HG03064 (cell line): ENCODE measurements at regions not wholly inside any gene's neighbourhood (a gene's known extent, or its start where the extent isn't known, plus 50 kb on each side); places are given as distances from the start of the nearest gene placed in this dataset.
A peak's percentile ranks its signal among the peaks of the same experiment; 100 is the strongest.

ENCODE experiments used
- ATAC-seq: cut with Tn5 transposase; IDR thresholded peaks from one replicate; pipeline ENCODE4 v1.9.1; 2021; ENCODE audit warnings: low read depth; ENCODE audit not compliant: unreplicated experiment

DNA sequence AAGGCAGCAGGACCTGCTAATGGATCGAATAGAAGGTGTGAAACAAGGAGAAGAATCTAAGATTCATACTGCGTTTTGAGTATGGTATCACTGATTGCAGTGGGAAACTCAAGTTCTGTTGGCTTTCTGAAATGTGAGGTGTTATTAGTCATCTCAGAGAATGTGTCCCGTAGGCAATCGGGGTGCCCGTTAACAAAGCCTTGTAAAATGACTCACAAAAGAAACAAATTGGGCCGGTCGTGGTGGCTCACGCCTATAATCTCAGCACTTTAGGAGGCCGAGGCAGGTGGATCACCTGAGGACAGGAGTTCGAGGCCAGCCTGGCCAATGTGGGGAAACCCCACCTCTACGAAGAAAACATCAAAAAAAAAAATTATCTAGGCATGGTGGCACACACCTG, 118.2 kb upstream of the C7orf33 start:
- ATAC-seq = no peak

DNA sequence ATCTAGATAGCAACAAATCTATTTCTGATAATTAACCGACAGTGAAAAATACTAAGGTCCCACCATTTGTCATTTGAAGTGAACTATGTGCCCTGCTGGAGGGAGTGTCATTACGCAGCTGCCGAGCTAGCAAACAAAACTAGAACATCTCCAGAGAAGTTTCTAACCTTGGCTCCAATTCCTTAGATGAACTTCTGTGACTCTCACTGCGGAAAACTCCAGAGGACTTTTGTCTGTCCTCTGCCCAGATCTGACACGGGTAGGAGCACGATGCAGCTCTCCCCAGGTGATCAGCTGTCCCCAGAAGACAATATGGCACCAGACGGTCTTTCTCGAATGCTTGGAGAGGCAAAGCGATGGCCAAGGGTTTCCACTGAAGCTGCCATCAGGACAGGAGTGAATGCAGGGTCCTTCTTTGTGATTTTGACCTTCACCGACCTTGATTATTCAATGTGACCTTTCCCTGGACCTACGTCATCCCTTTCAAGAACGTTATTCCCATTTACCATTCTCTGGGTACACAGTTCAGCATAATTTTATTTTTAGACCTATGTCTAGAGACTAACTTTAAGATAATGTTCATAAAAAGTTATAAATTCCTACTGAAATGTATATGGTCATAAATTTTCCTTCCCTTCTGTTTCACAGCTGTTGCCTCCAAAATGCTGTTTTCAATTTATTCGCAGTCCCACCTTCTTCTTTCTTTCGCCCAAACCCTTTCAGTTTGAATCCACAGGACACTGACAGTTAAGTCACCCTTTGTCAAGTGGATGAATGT, 116.7 kb upstream of the C7orf33 start:
- no peak for ATAC-seq

DNA sequence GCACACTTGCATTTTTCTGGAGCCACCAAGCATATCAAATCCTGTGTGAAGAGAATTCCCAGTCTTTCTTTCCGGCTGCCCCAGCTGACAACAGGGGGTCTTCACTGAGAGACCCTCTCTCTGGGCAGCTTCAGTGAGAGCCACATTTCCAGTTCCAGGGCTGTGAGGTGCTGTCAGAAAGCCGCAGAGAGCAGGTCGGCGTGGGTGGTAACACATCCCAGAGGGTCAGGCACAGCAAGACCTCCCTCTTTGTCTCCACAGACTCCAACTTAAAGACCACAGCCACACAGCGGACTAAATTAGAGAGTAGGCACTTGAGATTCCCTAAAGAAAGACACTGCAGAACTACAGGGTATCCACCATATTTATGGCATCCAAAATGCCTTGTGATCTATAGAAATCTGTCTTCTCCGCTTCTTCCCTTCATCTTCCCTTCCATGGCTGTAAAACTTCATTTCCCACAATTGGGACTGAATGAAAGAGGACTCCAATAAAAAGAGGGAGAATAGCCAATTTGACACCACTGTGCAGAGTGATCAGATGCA, 116.0 kb upstream of the C7orf33 start:
- ATAC-seq = no peak

DNA sequence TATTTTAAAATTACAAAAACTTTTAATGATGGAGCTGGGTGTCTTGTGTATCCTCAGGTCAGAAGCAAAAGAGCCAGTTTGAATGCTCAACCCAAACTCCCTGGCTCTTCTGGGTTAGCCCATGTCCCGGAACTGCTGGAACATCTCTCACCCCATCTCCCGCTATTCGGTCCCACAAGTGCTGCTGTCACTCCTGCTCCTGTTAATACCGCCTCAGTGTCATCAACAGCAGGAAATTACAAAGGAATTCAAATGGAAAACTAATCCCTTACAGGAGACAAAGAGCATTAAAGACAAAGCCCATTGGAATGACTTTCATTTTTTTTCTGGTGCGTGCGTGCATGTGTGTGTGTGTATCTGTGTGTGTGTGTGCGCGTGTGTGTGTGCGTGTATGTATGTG, 112.0 kb upstream of the C7orf33 start:
- ATAC-seq = no peak

DNA sequence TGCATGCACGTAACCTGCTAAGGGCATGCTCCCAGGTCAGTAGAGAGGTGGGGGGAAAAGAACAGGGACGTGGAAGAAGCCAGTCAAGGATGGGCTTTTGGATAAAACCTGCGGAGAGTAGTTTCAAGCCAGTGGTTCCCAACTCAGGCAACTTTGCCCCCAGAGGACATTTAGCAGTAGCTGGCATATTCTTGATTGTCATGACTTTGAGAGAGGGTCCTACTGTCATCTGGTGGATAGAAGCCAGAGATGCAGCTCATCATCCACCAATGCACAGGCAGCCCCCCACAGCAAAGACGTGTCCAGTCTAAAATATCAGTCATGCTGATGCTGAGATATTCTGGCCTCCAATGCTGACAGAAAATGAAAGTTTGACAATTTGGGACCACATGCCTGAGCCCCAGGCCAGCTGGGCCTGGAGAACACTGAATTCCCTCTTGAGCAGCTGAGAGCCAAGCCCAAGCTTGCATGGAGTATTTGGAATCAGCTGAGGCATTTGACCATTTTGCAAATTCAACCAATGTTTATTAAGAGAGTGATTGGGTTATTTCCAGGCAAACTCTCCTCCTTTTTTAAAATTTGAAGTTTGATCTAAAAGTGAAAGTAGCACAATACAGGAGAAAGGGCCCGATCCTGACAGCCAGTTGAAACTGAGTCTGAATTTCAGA, 110.0 kb upstream of the C7orf33 start:
- no peak for ATAC-seq

DNA sequence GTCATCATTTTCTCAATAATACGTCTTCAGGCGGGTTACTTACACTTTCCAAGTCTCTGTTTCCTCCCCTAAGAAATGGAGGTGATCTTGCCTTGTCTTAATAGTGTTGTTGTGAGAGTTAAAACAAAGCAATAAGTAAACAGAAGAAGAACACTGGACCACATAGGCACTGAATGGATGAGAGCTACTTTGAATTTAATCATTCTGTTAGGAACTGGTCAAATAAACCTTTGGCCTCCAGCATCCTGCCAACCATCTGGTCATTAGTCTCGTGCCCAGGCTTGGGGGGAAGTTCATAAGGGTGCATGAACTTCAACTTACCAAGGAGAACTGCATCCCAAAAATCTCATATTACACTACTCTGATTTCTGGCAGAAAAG, 109.4 kb upstream of the C7orf33 start:
- no peak for ATAC-seq

DNA sequence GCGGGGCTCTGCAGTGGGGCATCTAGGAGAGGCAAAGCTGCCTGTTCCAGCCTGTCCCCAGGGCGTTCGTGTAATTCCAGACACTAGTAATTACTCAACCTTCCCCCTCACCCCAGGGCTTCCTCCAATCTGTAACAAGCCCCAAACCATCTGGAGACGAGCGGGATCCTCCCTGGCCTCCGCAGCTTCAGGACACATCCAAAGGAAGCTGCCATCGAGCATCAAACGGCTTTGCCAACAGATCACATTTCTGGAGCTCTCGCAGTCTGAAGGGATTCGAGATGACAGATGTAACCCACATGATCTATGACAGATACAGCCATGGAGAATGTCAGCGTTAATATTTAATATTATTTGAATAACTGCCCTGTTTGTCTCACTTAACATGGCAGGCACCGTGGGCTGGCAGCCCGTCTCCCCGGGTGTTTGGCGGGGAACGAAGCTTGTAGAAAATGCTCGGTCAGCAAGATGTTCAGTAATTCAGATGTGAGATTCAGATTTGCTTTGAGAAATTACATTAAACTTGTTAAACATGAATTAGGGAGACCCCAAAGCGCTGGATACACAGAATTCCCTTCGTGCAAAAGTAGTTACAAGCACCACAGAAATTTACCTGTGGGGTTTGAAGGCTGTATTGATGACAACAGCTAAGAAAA, 108.5 kb upstream of the C7orf33 start:
- no peak for ATAC-seq

DNA sequence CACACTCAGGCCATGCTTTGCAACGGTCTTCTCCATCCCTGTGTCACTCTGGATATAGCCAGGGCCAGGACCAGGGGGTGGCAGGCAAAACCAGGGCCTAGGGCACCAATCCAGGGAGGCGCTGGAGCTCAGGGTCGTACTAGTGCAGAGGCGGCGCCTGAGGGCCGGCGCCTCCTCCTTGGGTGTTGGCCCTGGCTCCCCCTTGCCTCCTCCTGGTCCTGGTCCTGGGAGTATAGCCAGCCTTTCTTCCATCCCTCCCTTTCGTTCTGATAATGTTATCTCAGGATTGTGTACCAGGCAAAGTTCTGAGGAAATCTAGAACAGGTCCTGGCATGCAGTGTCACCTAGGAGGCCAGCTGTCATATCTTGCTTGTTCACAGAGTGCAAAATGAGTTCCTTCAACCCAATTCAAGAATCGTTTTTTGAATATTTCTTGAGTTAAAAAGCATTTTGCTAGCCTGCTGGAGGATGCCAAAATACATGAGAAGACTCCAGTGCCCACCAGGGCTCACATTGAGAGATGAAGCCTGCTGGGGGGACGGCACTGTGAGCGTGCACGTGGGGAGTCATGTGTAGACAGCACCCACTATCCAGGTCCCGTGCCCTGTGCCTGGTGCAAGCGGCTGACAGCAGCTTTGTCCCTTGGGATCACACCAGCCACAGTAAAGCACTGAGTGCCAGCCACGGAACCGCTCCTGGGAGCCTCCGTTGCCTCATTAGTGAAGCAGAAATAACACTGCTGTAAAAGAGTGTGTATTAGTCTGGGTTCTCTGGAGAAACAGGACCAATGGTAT, 106.9 kb upstream of the C7orf33 start:
- no peak for ATAC-seq

DNA sequence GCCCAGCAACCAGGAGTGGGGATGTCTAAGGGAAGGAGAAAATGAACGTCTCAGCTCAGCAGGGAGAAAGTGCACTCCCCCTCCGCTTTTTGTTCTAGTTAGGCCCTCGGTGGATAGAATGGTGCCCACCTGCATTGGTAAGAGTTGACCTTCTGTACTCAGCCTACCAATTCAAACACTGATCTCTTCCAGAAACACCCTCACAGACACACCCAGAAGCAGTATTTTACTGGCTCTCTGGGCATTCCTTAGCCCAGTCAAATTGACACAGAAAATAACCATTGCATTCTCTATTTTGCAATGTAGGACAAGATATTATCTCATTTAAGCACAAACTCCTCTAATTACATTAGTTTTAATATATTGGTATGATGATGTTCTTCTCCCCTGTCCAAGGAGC, 106.1 kb upstream of the C7orf33 start:
- no peak for ATAC-seq

DNA sequence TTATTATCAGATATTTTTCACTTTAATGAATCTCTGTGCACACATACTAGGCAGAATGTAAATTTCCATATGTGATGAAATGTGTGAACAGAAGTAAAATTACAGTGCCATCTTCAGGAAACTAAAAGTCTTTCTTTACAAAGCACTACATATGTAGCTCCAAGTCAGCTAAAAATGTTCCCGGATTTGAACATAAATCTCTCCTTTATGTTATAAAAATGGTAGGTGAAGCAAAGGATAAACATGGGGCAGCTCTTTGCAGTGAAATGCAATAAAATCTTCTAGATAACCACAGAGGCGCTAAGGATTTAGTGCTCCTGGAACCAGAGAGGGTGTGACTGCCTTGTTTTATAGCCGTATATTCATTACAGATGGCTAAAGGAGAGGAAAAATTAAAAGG, 104.9 kb upstream of the C7orf33 start:
- ATAC-seq = no peak

DNA sequence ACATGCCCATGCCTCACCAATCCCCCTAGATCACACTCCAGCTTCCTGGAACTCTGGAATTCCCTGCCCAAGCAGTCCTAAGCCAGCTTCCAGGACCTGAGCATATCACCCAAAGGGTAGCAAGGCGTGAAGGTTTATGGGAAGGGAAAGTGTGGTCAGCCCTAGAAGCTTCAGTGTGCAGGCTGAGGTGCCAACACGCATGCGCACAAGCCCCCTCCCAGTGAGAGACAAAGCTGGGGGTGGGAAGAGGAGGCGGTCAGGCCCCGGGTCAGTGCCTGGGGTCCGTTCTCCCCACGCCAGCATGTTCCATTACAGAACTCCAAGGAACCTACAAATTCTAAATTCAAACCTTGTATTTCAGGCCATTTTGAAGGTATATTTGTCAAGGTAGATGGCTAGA, 103.6 kb upstream of the C7orf33 start:
- ATAC-seq = no peak

DNA sequence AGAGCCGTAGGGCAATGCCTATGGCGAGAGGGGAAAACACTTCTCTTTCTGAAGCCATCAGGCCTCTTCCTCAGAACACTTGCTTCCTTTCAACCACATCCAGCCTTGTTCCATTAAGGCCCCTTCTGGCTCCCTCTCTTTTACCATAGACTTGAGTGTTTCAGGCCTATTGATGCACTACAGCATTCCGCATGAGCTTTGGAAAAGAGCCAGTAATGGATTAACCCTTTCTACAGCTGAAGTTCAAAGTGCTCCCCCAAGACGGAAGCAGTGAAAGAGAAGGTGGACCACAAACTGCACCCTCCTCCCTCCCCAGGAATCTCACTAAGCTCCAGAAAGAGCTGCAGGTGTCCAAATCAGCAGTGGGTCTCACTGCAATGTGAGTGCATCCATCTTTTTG, 102.7 kb upstream of the C7orf33 start:
- no peak for ATAC-seq

DNA sequence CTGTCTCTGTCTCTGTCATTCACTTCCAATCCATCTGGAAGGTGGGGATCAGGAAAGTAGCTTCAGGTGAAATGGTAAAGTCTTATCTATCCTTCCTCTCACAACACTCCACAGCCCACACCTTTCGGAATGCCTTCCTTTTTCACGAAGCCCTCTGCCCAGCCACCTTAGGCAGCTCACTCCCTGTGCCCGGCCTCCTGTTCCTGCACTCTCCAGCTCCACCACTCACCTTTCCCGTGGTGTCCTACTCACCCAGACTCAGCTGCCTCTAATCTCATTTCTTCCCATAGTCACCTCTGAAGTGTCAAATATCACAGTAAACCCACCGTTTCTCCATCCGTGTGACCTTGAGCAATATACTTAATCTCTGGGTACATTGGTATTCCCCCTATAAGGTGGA, 100.9 kb upstream of the C7orf33 start:
- no peak for ATAC-seq

DNA sequence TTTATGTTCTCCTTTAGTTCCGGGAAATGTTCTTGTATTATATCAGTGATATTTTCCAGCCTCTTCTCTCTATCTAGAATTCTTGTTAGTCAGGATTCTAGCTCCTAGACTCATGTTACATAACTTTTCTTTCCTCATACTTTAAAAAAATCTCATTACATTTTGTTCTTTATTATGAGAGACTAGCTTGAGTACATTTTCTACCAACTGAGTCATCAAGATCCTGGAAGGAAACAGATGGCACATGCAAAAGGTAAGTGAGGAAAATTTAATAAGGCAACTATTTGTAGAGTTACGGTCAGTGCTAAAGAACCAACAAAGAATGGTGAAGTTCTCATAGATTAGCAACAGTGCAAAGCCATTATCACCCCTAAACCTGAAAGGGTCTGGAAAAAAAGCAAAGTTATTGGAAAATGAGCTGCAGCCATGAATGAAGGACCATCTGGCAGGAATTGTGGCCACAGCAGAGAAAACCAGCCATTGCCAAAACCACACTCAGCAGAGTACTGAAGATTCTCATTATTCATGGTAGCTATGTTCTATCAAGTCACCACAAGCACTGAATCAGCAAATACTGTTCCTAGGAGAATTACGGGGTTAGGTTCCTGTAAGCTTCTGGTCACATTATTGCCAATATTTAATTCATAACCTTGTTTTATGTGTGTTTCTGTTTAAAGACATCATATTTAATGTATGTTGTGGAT, 98.3 kb upstream of the C7orf33 start:
- no peak for ATAC-seq

DNA sequence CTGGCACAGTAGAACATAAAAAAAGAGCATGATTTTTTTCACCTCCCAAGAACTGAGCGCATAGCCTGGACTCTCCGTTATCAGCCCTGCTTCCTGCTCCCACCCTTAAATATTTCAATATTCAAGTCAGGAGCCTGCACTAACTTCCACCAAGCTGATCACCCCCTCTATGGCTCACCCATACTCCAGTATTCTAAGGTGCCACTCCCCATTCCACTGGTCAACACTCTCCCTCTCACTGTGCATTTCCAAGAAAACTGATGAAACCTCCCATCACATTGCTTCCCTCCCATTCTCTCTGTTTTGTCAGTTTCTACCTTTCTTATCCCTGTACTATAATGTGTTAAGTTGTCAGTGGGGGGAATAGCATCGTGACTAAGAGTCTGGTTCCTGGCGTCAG, 95.0 kb upstream of the C7orf33 start:
- no peak for ATAC-seq

DNA sequence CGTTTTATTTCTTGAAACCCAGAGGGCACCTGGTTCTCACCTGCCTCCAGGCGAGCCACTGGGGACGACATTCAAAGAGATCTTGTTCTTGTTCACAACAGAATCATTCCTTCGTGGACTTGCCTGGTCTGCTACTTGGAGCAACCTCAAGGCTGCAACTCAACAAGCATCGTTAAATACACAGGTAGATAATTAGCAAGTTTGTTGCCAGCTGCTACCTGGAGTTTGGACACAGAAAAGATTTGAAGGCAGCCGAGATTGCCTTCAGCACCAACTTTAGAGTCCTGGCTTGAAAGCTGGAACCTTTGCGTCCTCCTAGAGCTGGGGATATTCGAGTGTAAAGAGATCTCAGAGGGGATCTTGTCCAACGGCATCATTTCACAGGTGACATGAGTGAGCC, 89.6 kb upstream of the C7orf33 start:
- ATAC-seq = no peak

DNA sequence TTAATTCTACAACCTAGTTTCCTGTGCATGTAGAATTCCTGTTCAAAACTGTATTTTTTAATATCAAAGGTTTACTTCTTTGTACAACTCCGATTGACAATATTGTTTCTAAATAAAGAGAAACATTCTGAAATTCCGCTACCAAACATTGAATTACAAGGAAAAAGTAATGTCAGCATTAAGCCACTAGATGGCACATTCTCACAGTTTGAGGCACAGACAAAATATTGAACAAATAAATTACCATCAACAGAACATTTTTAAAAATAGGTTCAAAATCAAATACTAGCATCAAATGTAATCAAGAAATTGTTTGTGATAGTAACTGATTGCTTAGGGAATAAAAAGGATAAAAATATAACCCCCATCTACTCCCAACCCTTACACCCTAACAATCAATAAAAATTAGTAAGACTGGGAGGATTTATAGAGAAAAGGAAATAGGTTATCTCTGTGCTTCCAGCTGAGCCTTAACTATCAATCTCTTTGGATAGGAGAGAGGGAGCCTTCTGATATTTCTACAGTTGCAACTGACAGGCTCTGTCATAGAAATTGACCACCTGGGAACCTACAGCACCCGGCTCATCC, 86.6 kb upstream of the C7orf33 start:
- no peak for ATAC-seq

DNA sequence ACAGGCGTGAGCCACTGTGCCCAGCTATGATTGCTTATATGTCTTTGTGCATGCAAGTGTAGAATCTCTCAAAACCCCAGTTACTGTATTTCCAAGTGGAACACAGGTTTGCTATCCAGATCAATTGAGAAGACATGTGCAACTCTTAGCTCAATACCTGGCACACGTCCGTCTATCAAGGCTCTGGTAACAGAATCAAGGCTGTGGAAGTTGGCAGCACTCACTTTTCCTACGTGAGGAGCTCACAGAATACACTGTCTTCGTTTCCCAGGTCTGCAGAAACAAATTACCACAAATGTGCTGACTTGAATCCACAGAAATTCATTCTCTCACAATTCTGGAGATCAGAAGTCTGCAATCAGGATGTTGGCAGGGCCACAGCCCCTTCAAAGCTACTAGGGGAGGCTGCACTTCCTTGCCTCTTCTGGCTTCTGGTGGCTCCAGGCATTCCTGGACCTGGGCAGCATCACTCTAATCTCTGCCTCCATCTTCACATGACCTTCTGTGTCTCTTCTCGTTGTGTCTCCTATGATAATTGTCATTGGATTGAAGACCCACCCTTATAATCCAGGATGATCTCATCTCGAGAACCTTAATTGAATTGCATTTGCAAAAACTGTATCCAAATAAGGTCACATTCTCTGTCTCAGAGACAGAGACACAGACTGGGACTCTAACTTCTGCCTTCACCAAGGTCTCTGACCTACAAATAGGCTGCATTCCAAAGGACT, 84.8 kb upstream of the C7orf33 start:
- ATAC-seq = no peak

DNA sequence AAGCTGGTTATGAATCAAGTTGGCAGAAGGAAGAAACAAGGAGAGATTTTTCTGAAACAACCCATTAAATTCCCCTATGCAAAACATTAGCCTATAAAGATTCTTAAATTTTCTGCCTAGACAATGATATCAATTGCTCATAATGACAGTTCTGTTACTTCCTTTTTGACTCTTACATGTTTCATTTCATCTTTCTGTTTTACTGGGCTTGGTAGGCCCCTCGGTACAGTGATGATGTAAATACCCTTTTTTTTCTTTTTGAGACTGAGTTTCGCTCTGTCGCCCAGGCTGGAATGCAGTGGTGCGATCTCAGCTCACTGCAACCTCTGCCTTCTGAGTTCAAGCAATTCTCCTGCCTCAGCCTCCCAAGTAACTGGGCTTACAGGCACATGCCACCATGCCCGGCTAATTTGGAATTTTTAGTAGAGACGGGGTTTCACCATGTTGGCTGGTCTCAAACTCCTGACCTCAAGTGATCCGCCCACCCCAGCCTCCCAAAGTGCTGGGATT, 83.4 kb upstream of the C7orf33 start:
- peak; percentile 99 for ATAC-seq
